HUES48 (cell line): ENCODE measurements at regions not wholly inside any gene's neighbourhood (a gene's known extent, or its start where the extent isn't known, plus 50 kb on each side); places are given as distances from the start of the nearest gene placed in this dataset.
"Not testable (repeated sequence)": the region's sequence is repeated elsewhere in the genome, so short reads cannot be mapped to it uniquely, and the experiment has no call there.

Source experiments
- H3K27ac ChIP-seq: one replicate; pipeline ENCODE4 v1.7.0; 2013; ENCODE audit warnings: low read depth, low read length, inconsistent platforms
- H3K27me3 ChIP-seq: 2 replicates; pipeline ENCODE4 v1.6.1; 2013; ENCODE audit warnings: mild to moderate bottlenecking, low read length; ENCODE audit not compliant: control insufficient read depth, insufficient read depth
- H3K36me3 ChIP-seq: 2 replicates; pipeline ENCODE4 v1.6.1; 2013; ENCODE audit warnings: low read length; ENCODE audit not compliant: control insufficient read depth, insufficient read depth
- H3K4me1 ChIP-seq: 2 replicates; pipeline ENCODE4 v1.6.1; 2013; ENCODE audit warnings: mild to moderate bottlenecking, low read length; ENCODE audit not compliant: control insufficient read depth, insufficient read depth
- H3K4me3 ChIP-seq: 2 replicates; pipeline ENCODE4 v1.5.1; 2013; ENCODE audit warnings: mild to moderate bottlenecking, low read depth, low read length
- H3K9ac ChIP-seq: 2 replicates; pipeline ENCODE4 v1.6.1; 2013; ENCODE audit warnings: mild to moderate bottlenecking, low read depth, low read length, moderate library complexity
- H3K9me3 ChIP-seq: 2 replicates; pipeline ENCODE4 v1.6.1; 2013; ENCODE audit warnings: low read length; ENCODE audit not compliant: control insufficient read depth, insufficient read depth

DNA sequence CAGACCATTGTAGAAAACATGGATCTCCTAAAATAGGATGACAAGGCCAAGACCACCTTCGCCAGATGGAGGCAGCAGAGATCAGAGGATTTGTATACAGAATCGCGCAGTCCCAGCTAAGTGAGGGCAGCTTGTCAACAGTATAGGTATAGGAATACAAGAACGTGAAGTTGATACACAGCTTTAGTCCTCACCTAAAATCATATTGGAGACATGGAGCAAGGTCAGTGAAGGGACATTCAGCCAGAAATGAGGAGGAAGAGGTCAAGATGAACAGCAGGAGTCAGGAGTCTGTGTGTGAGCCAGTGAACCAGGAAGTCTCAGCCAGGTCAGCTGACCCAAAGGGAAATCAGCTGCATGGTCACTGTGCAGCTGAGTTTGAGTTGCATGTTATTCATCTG lies 263.4 kb upstream of the PRKCQ start:
- H3K4me1 ChIP-seq, result no peaks in the 10 kb centered on the region
- H3K36me3 ChIP-seq, result peaks cover 2% of the 10 kb centered on the region; the same call in 1 of the 2 replicates
- H3K9me3 ChIP-seq, result peaks cover 23% of the 10 kb centered on the region
- H3K9ac ChIP-seq, result no peak overlapping the region
- no peak overlapping the region for H3K27ac ChIP-seq
- no peak overlapping the region for H3K4me3 ChIP-seq
- H3K27me3 ChIP-seq, result no peaks in the 10 kb centered on the region

DNA sequence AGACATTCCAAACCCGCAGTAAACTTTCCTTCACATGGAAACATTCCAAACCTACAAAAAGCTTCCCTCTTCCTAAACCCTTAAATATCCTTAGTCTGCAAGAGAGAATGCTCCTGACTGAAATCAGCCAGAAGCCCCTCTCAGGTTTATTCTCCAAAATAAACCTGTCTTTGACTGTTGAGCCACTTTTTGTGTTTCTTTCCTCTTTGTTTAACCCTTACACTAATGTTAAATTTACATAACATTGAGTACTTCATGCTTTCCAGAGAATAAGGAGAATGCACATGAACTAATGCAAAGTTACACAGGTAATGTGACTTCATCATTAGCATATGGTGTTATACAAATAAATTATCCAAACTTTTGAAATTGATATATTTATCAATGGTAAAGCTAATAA lies 262.6 kb upstream of the PRKCQ start:
- Histone ChIP-seq H3K27ac (no peak overlapping the region), H3K9ac (no peak overlapping the region), H3K9me3 (peaks cover 23% of the 10 kb centered on the region), H3K27me3 (no peaks in the 10 kb centered on the region), H3K36me3 (peaks cover 7% of the 10 kb centered on the region; the same call in 1 of the 2 replicates), H3K4me1 (no peaks in the 10 kb centered on the region), H3K4me3 (no peak overlapping the region)

DNA sequence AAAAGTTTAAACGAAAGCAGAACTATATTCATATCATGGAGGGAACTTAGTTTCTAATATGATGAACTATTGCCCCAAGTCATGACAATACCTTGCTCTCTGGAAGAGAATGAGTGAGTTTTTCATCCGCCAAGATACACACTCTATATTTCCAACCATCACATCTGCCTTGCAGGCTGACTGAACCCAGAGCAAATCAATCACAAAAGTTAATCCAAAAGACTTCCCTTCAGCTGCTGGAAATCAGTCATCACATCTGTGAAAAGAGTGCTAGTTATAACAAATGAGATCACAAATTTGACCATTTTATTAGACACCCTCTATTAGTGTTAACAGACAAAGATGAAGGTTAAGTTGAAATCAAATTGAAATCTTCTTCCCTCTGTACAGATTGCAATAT lies 261.7 kb upstream of the PRKCQ start:
- no peak overlapping the region for H3K4me3 ChIP-seq
- H3K9ac ChIP-seq, result no peak overlapping the region
- H3K36me3 ChIP-seq, result peaks cover 7% of the 10 kb centered on the region; the same call in 1 of the 2 replicates
- H3K27me3 ChIP-seq, result no peaks in the 10 kb centered on the region
- no peak overlapping the region for H3K27ac ChIP-seq
- peaks cover 26% of the 10 kb centered on the region for H3K9me3 ChIP-seq
- H3K4me1 ChIP-seq, result no peaks in the 10 kb centered on the region

DNA sequence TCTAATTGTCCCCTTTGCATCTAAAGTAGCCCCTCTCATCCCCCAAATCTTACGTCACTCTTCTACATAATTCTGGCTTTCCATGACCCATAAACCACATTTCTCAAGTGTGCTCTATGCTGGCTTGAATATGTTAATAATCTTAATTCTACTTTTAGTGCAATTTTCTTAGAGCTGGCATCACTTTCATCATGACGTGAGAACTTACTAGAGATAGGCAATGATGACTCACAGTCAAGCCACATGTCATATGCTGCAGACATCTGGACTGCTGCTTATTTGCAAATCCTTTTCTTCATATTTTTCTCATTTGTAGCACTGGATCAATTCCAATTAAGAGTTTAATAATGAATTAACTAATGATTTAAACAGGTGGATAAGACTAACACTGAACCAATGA lies 260.7 kb upstream of the PRKCQ start:
- Histone ChIP-seq H3K4me3 (no peak overlapping the region), H3K9me3 (peaks cover 30% of the 10 kb centered on the region), H3K4me1 (no peaks in the 10 kb centered on the region), H3K27ac (no peak overlapping the region), H3K36me3 (peaks cover 7% of the 10 kb centered on the region; the same call in 1 of the 2 replicates), H3K9ac (no peak overlapping the region), H3K27me3 (no peaks in the 10 kb centered on the region)

GRCh38 chr10:6840201-6840691 lies 260.2 kb upstream of the PRKCQ start:
- Histone ChIP-seq H3K9me3 (peaks cover 30% of the 10 kb centered on the region), H3K27me3 (no peaks in the 10 kb centered on the region), H3K4me3 (no peak overlapping the region), H3K27ac (no peak overlapping the region), H3K36me3 (peaks cover 7% of the 10 kb centered on the region; the same call in 1 of the 2 replicates), H3K9ac (no peak overlapping the region), H3K4me1 (no peaks in the 10 kb centered on the region)

- peaks cover 3% of the 10 kb centered on the region; the same call in 1 of the 2 replicates for H3K4me1 ChIP-seq
- no peaks in the 10 kb centered on the region for H3K27me3 ChIP-seq
- H3K36me3 ChIP-seq, result peaks cover 7% of the 10 kb centered on the region; the same call in 1 of the 2 replicates
- H3K9me3 ChIP-seq, result peaks cover 24% of the 10 kb centered on the region
- H3K9ac ChIP-seq, result no peak overlapping the region
- no peak overlapping the region for H3K4me3 ChIP-seq
- no peak overlapping the region for H3K27ac ChIP-seq
These were observed 258.0 kb upstream of the PRKCQ start for GRCh38 chr10:6838118-6838517.

- Histone ChIP-seq H3K4me1 (peaks cover 10% of the 10 kb centered on the region), H3K4me3 (no peak overlapping the region), H3K27ac (peak overlapping the region; percentile 18), H3K27me3 (no peaks in the 10 kb centered on the region), H3K9me3 (peaks cover 7% of the 10 kb centered on the region; the same call in 1 of the 2 replicates), H3K9ac (no peak overlapping the region), H3K36me3 (0 out of 2 replicates have a peak, but pooled peaks cover 5% of the 10 kb centered on the region)
These were observed 253.5 kb upstream of the PRKCQ start for GRCh38 chr10:6833458-6834011.

DNA sequence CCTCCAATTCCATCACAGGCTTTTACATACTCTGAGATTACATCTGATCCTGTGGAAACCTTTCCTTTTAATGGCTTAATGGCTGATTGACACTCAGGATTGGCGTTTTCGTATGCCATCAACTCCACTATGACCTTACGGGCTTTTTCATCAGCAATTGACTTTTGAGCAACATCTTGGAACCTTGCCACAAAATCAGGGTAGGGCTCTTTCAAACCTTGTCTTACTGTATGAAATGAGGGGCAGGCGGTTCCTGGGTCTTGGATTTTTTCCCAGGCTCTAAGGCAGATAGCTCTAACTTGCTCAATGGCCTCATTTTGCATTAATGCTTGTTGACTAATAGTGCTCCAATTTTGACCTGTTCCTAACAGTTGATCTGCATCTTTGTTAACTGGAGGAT lies 250.9 kb upstream of the PRKCQ start:
- H3K36me3 ChIP-seq, H3K27me3 ChIP-seq, H3K4me3 ChIP-seq, H3K4me1 ChIP-seq, H3K9ac ChIP-seq, H3K27ac ChIP-seq, H3K9me3 ChIP-seq: not testable (repeated sequence)

- H3K27me3 ChIP-seq, H3K9me3 ChIP-seq, H3K4me3 ChIP-seq, H3K36me3 ChIP-seq, H3K9ac ChIP-seq, H3K27ac ChIP-seq: not testable (repeated sequence)
- peaks cover 17% of the 10 kb centered on the region for H3K4me1 ChIP-seq
These were observed 244.7 kb upstream of the PRKCQ start for GRCh38 chr10:6824793-6825192.

DNA sequence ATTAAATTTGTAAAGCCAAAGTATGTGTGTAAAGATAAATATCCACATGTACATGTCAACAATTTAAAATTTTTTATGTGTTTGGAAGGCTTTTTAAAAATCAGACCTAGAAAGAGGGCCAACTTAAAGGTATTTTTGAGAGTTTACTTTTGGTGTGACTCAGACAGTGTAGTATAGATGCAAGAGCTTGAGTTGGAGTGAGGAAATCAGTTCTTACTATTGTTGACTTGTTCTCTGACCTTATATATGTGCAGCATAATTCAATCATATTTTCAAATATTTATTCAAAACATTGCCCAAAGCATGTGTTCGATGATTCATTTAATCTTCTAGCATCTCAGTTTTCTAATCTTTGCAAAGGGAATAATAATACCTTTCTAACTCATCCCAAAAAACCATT lies 243.7 kb upstream of the PRKCQ start:
- Histone ChIP-seq H3K9me3 (no peaks in the 10 kb centered on the region), H3K9ac (no peak overlapping the region), H3K36me3 (no peaks in the 10 kb centered on the region), H3K27ac (peak overlapping the region; percentile 8), H3K27me3 (no peaks in the 10 kb centered on the region), H3K4me3 (no peak overlapping the region), H3K4me1 (peaks cover 12% of the 10 kb centered on the region)

GRCh38 chr10:6819301-6819700 lies 239.2 kb upstream of the PRKCQ start:
- Histone ChIP-seq H3K27me3 (no peaks in the 10 kb centered on the region), H3K4me3 (no peak overlapping the region), H3K36me3 (no peaks in the 10 kb centered on the region), H3K27ac (no peak overlapping the region), H3K4me1 (peaks cover 24% of the 10 kb centered on the region), H3K9ac (no peak overlapping the region), H3K9me3 (no peaks in the 10 kb centered on the region)
